A549 (cell line): ENCODE measurements at regions not wholly inside any gene's neighbourhood (a gene's known extent, or its start where the extent isn't known, plus 50 kb on each side); places are given as distances from the start of the nearest gene placed in this dataset.

ENCODE experiments used
- ATAC-seq, 2 experiments: fragments of 200-7000 bp in 1 of 2; fragments of >200 bp in 1 of 2; cut with Nextera tagmentation in 1 of 2; cut with Tn5 transposase in 1 of 2; 3 replicates each; pipeline versions ENCODE4 v1.8.0 to v1.9.1; 2018 to 2020; ENCODE audit warnings: mild to moderate bottlenecking in 1 of 2, moderate library complexity in 1 of 2
- CTCF ChIA-PET: fragments of 300-600 bp; sonication (Branson Sonifier 250); formaldehyde crosslinking; extraction: SDS; loops from one replicate; lab custom pipeline; 2021; ENCODE audit warnings: antibody characterized with exemption, inconsistent platforms; lab: Yijun Ruan, JAX
- POLR2A ChIA-PET: fragments of 350-600 bp; formaldehyde crosslinking; extraction: SDS; loops from one replicate; lab custom pipeline; 2021; ENCODE audit warnings: antibody characterized with exemption, inconsistent platforms; lab: Yijun Ruan, JAX
- DNase-seq, 2 experiments: peaks; one replicate each; pipeline versions ENCODE4 v3.0.0 to v3.0.0-alpha.2; 2011 to 2016; ENCODE audit warnings: low read depth in 1 of 2, low spot score in 1 of 2
- FAIRE-seq: peaks from 2 replicates; lab custom pipeline; 2011; peaks lifted over from hg19 to GRCh38; lab: Jason Lieb, UNC
- H3K27ac ChIP-seq, 2 experiments: fragments of >200 bp; sonication (Bioruptor Twin); formaldehyde crosslinking; 3 replicates each; pipeline ENCODE4 v1.5.1; 2016 to 2017
- H3K4me1 ChIP-seq: fragments of >200 bp; sonication (Bioruptor Twin); formaldehyde crosslinking; 3 replicates; pipeline ENCODE4 v1.6.1; 2016
- H3K4me2 ChIP-seq: fragments of >200 bp; sonication (Bioruptor Twin); formaldehyde crosslinking; 3 replicates; pipeline ENCODE4 v1.6.1; 2016
- H3K4me3 ChIP-seq: fragments of >200 bp; sonication (Bioruptor Twin); formaldehyde crosslinking; 3 replicates; pipeline ENCODE4 v1.5.1; 2016
- H3K9me3 ChIP-seq: fragments of >200 bp; sonication (Bioruptor Twin); formaldehyde crosslinking; 3 replicates; pipeline ENCODE4 v1.6.1; 2016
- BHLHE40 ChIP-seq: IDR thresholded peaks from 2 replicates; pipeline ENCODE4 v1.6.1; 2012; ENCODE audit warnings: low read depth, low read length, inconsistent platforms
- CBX2 ChIP-seq: fragments of 200-600 bp; sonication (generic); IDR thresholded peaks from 2 replicates; pipeline ENCODE4 v1.6.1; 2016; ENCODE audit warnings: low read depth, mild to moderate bottlenecking, borderline replicate concordance
- CHD4 ChIP-seq: fragments of 200-600 bp; sonication (generic); IDR thresholded peaks from 2 replicates; pipeline ENCODE4 v1.6.1; 2016; ENCODE audit warnings: antibody characterized with exemption, mild to moderate bottlenecking, borderline replicate concordance
- EHMT2 ChIP-seq: fragments of 200-600 bp; sonication (generic); IDR thresholded peaks from 2 replicates; pipeline ENCODE4 v1.6.1; 2016; ENCODE audit warnings: antibody characterized with exemption, low read depth, mild to moderate bottlenecking, moderate library complexity
- EP300 ChIP-seq, 2 experiments: fragments of >200 bp; sonication (Bioruptor Twin); formaldehyde crosslinking; IDR thresholded peaks; 2 replicates in 1 of 2; 3 replicates in 1 of 2; pipeline ENCODE4 v1.6.1; 2016 to 2017
- FOXS1 ChIP-seq: fragments of 250-450 bp; sonication (Bioruptor Pico); IDR thresholded peaks from 2 replicates; pipeline ENCODE4 v1.5.0; 2020; ENCODE audit warnings: mild to moderate bottlenecking, moderate library complexity
- HEYL ChIP-seq: fragments of 250-450 bp; sonication (Bioruptor Pico); IDR thresholded peaks from 2 replicates; pipeline ENCODE4 v1.8.0; 2021; ENCODE audit warnings: mild to moderate bottlenecking, moderate library complexity
- HOXA7 ChIP-seq: fragments of 250-450 bp; sonication (Bioruptor Pico); IDR thresholded peaks from 2 replicates; pipeline ENCODE4 v1.5.0; 2020; ENCODE audit warnings: mild to moderate bottlenecking, moderate library complexity
- KDM1A ChIP-seq: fragments of 200-600 bp; sonication (generic); IDR thresholded peaks from 2 replicates; pipeline ENCODE4 v1.6.1; 2016; ENCODE audit warnings: low read depth, mild to moderate bottlenecking
- KDM5A ChIP-seq: fragments of 200-600 bp; sonication (generic); IDR thresholded peaks from 2 replicates; pipeline ENCODE4 v1.6.1; 2016; ENCODE audit warnings: antibody characterized with exemption, mild to moderate bottlenecking
- NFE2L2 ChIP-seq: fragments of 150-350 bp; conservative IDR thresholded peaks from 2 replicates; pipeline ENCODE4 v1.6.1; 2014; ENCODE audit warnings: low read length
- NPAS2 ChIP-seq: fragments of 250-450 bp; sonication (Bioruptor Pico); IDR thresholded peaks from 2 replicates; pipeline ENCODE4 v1.8.0; 2022; ENCODE audit warnings: mild to moderate bottlenecking, moderate library complexity, borderline replicate concordance
- PHF8 ChIP-seq: fragments of 200-600 bp; sonication (generic); IDR thresholded peaks from 2 replicates; pipeline ENCODE4 v1.6.1; 2016; ENCODE audit warnings: low read depth, mild to moderate bottlenecking, antibody characterized with exemption, moderate library complexity, borderline replicate concordance
- POLR2AphosphoS2 ChIP-seq: conservative IDR thresholded peaks from 2 replicates; pipeline ENCODE4 v1.6.1; 2012; ENCODE audit warnings: low read length, improper control_type of control experiment, inconsistent platforms
- SMC3 ChIP-seq: fragments of >200 bp; sonication (Bioruptor Twin); formaldehyde crosslinking; IDR thresholded peaks from 3 replicates; pipeline ENCODE4 v1.6.1; 2018; ENCODE audit warnings: inconsistent platforms
- SREBF2 ChIP-seq: fragments of 450-650 bp; IDR thresholded peaks from 2 replicates; pipeline ENCODE4 v1.6.1; 2014; ENCODE audit warnings: mild to moderate bottlenecking, moderate library complexity
- TP53 ChIP-seq: fragments of 250-450 bp; sonication (Bioruptor Pico); IDR thresholded peaks from 2 replicates; pipeline ENCODE4 v1.5.0; 2021; ENCODE audit warnings: mild to moderate bottlenecking, moderate library complexity
- ZC3H11A ChIP-seq: fragments of 450-650 bp; IDR thresholded peaks from 2 replicates; pipeline ENCODE4 v1.6.1; 2014; ENCODE audit warnings: antibody characterized with exemption, mild to moderate bottlenecking
- ZFP36 ChIP-seq: fragments of 450-650 bp; IDR thresholded peaks from 2 replicates; pipeline ENCODE4 v1.6.1; 2014; ENCODE audit warnings: borderline replicate concordance; ENCODE audit not compliant: partially characterized antibody
- ZNF302 ChIP-seq: fragments of 250-450 bp; sonication (Bioruptor Pico); IDR thresholded peaks from 2 replicates; pipeline ENCODE4 v1.9.0; 2021; ENCODE audit warnings: inconsistent platforms, mild to moderate bottlenecking, moderate library complexity
- WGBS: methylation state at CpG from one replicate; pipeline ENCODE4 v1.1.6; 2017; ENCODE audit errors: missing lambda C conversion rate; 5-methylcytosine and 5-hydroxymethylcytosine counted together
- TF ChIP-seq, protein P1 (sequence below): fragments of 450-650 bp; IDR thresholded peaks from 2 replicates; pipeline ENCODE4 v1.6.1; 2014; ENCODE audit warnings: antibody characterized with exemption
- TF ChIP-seq, protein P2 (sequence below): IDR thresholded peaks from 2 replicates; pipeline ENCODE4 v1.6.1; 2012; ENCODE audit warnings: low read depth, borderline replicate concordance
- TF ChIP-seq, protein P3 (sequence below): fragments of 150-350 bp; IDR thresholded peaks from 2 replicates; pipeline ENCODE4 v1.6.1; 2014; ENCODE audit warnings: low read depth, mild to moderate bottlenecking, low read length
- TF ChIP-seq, protein P4 (sequence below): fragments of 250-450 bp; sonication (Bioruptor Pico); IDR thresholded peaks from 2 replicates; pipeline ENCODE4 v1.5.0; 2021; ENCODE audit warnings: mild to moderate bottlenecking, moderate library complexity, borderline replicate concordance
- TF ChIP-seq, protein P5 (sequence below): fragments of >200 bp; sonication (Bioruptor Twin); formaldehyde crosslinking; IDR thresholded peaks from 2 replicates; pipeline ENCODE4 v1.6.1; 2016

DNA sequence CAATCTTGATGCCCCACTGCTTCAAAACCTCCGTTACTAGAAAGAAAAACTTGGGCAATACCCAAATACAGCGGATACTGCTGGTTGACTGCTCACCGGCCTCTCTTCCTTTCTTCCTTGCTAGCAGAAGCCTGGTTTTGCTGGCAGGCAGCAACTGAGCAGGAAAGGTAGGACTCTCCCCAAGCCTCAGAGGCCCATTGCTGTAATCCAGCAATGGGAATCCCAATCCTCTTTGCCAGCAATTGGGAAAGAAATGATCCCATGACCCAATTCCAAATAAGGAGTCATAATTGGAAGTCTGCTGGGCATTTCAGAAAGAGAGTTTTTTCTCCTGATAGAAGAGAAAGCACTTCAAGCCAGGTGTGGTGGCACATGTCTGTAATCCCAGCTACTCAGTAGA is 394.5 kb downstream of the BCOR start:
- CTCF ChIA-PET, result interaction anchor here (1.1 kb wide), 1 partner anchor 14 kb away, joined by 3 read pairs; no protein-coding TSS in a partner anchor
- H3K4me3 ChIP-seq, result no peak overlapping the region
- DNase-seq (no peak), FAIRE-seq (no peak)
- 96% methylated on average over 3 of the region's 3 CpGs for WGBS
- TF ChIP-seq SMC3 (no peak), BHLHE40 (no peak), KDM5A (no peak), TP53 (CRISPR knock-in tag) (no peak)
- TF ChIP-seq, protein P1, sequence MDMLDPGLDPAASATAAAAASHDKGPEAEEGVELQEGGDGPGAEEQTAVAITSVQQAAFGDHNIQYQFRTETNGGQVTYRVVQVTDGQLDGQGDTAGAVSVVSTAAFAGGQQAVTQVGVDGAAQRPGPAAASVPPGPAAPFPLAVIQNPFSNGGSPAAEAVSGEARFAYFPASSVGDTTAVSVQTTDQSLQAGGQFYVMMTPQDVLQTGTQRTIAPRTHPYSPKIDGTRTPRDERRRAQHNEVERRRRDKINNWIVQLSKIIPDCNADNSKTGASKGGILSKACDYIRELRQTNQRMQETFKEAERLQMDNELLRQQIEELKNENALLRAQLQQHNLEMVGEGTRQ, result no peak
- TF ChIP-seq, all 56 proteins: peak for 0
- Histone ChIP-seq H3K9me3 (no peaks in the 10 kb centered on the region), H3K27ac (no peak overlapping the region), H3K4me2 (no peak overlapping the region), H3K4me1 (peaks cover 10% of the 10 kb centered on the region)
- POLR2A ChIA-PET, result no interaction called here
- no peak for ATAC-seq

GRCh38 chrX:39704590-39704989 is 393.2 kb downstream of the BCOR start:
- ATAC-seq (no peak), FAIRE-seq (no peak), DNase-seq (no peak)
- Histone ChIP-seq H3K27ac (no peak overlapping the region), H3K4me2 (no peak overlapping the region), H3K4me3 (no peak overlapping the region), H3K9me3 (no peaks in the 10 kb centered on the region), H3K4me1 (peaks cover 10% of the 10 kb centered on the region)
- ChIA-PET CTCF (interaction anchor here (0.6 to 1.2 kb wide), 4 partner anchors 16 to 563 kb away, joined by 3 to 4 read pairs (median 4); no protein-coding TSS in a partner anchor), POLR2A (interaction anchor here (0.9 to 1.1 kb wide), 3 partner anchors 9 to 393 kb away, joined by 3 to 6 read pairs (median 4); partner anchors contain the start of gene BCOR)
- TF ChIP-seq NFE2L2 (no peak), KDM5A (no peak), BHLHE40 (no peak), HEYL (CRISPR knock-in tag) (no peak), SREBF2 (no peak), CBX2 (no peak), EP300 (IDR thresholded peaks at IDR 0.05) (no peak), PHF8 (no peak), KDM1A (no peak), HOXA7 (no peak)
- TF ChIP-seq, protein P2, sequence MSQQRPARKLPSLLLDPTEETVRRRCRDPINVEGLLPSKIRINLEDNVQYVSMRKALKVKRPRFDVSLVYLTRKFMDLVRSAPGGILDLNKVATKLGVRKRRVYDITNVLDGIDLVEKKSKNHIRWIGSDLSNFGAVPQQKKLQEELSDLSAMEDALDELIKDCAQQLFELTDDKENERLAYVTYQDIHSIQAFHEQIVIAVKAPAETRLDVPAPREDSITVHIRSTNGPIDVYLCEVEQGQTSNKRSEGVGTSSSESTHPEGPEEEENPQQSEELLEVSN, result no peak
- TF ChIP-seq, protein P3, sequence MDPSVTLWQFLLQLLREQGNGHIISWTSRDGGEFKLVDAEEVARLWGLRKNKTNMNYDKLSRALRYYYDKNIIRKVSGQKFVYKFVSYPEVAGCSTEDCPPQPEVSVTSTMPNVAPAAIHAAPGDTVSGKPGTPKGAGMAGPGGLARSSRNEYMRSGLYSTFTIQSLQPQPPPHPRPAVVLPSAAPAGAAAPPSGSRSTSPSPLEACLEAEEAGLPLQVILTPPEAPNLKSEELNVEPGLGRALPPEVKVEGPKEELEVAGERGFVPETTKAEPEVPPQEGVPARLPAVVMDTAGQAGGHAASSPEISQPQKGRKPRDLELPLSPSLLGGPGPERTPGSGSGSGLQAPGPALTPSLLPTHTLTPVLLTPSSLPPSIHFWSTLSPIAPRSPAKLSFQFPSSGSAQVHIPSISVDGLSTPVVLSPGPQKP, result no peak
- 83% methylated on average over 5 of the region's 5 CpGs for WGBS

DNA sequence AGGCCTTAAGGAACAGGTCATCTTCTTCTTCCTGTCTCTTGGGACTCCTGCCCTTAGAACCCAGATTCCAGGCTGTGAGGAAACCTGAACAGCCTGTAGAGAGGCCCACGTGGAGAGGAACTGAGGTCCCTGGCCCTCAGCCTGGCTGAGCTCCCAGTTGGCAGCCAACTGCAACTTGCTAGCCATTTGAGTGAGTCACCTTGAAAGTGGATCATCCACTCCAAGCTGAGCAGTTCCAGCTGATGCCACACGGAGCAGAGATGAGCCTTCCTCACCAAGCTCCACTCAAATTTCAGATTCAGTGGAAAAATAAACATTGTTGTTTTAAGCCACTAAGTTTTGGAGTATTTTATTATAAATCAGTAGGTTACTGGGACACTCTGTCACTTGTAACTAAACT is 392.5 kb downstream of the BCOR start:
- Histone ChIP-seq H3K4me2 (0 out of 3 replicates have a peak overlapping the region, but pooled peaks have one; percentile 18), H3K9me3 (no peaks in the 10 kb centered on the region), H3K4me3 (no peak overlapping the region), H3K27ac (peak overlapping the region in 1 of 2 experiments; percentile 42; a peak in 1 of 6 replicates), H3K4me1 (peaks cover 10% of the 10 kb centered on the region)
- peak; percentile 52 to 61 for DNase-seq
- WGBS, result 0% methylated on average over 2 of the region's 2 CpGs
- ChIA-PET CTCF (interaction anchor here (1.0 to 1.2 kb wide), 3 partner anchors 16 to 562 kb away, joined by 3 to 4 read pairs (median 4); no protein-coding TSS in a partner anchor), POLR2A (interaction anchor here (0.9 to 1.1 kb wide), 4 partner anchors 8 to 392 kb away, joined by 3 to 6 read pairs (median 4); partner anchors contain the start of gene BCOR)
- peak; percentile 98 for FAIRE-seq
- peak; percentile 89 to 94 for ATAC-seq
- TF ChIP-seq, protein P4, sequence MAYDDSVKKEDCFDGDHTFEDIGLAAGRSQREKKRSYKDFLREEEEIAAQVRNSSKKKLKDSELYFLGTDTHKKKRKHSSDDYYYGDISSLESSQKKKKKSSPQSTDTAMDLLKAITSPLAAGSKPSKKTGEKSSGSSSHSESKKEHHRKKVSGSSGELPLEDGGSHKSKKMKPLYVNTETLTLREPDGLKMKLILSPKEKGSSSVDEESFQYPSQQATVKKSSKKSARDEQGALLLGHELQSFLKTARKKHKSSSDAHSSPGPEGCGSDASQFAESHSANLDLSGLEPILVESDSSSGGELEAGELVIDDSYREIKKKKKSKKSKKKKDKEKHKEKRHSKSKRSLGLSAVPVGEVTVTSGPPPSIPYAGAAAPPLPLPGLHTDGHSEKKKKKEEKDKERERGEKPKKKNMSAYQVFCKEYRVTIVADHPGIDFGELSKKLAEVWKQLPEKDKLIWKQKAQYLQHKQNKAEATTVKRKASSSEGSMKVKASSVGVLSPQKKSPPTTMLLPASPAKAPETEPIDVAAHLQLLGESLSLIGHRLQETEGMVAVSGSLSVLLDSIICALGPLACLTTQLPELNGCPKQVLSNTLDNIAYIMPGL (CRISPR knock-in tag), result no peak
- no peak for TF ChIP-seq PHF8
- 0 out of 3 replicates have a peak, but pooled peaks have one; percentile 14 for TF ChIP-seq SMC3
- no peak for TF ChIP-seq NPAS2 (CRISPR knock-in tag)
- TF ChIP-seq ZC3H11A, result no peak
- no peak for TF ChIP-seq CHD4
- no peak for TF ChIP-seq ZNF302
- no peak for TF ChIP-seq FOXS1 (CRISPR knock-in tag)
- no peak for TF ChIP-seq BHLHE40
- TF ChIP-seq TP53 (CRISPR knock-in tag), result no peak
- TF ChIP-seq KDM1A, result no peak
- no peak for TF ChIP-seq NFE2L2
- TF ChIP-seq, protein P5, sequence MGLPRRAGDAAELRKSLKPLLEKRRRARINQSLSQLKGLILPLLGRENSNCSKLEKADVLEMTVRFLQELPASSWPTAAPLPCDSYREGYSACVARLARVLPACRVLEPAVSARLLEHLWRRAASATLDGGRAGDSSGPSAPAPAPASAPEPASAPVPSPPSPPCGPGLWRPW, result no peak
- no peak for TF ChIP-seq ZFP36
- no peak for TF ChIP-seq POLR2AphosphoS2
- TF ChIP-seq, protein P3, result no peak
- no peak for TF ChIP-seq EHMT2
- TF ChIP-seq HOXA7, result no peak
- TF ChIP-seq, protein P2, result no peak
